GM12878 (cell line): ENCODE measurements at regions not wholly inside any gene's neighbourhood (a gene's known extent, or its start where the extent isn't known, plus 50 kb on each side); places are given as distances from the start of the nearest gene placed in this dataset.

Source experiments
- CTCF ChIP-seq, 3 experiments: IDR thresholded peaks in 2 of 3; conservative IDR thresholded peaks in 1 of 3; 2 replicates each; pipeline ENCODE4 v1.5.1; 2011; ENCODE audit warnings: low read depth in 3 of 3, low read length in 3 of 3, mild to moderate bottlenecking in 3 of 3, control low read depth in 2 of 3, moderate library complexity in 2 of 3, inconsistent platforms in 1 of 3, mixed read lengths in 1 of 3; ENCODE audit not compliant: control insufficient read depth in 2 of 3, insufficient read depth in 1 of 3; ENCODE audit errors: extremely low read depth in 1 of 3
- FOXM1 ChIP-seq: IDR thresholded peaks from 2 replicates; pipeline ENCODE4 v1.6.1; 2012; ENCODE audit warnings: low read depth, mild to moderate bottlenecking, inconsistent platforms, low read length, moderate library complexity
- HCFC1 ChIP-seq: fragments of 150-350 bp; IDR thresholded peaks from 2 replicates; pipeline ENCODE4 v1.6.1; 2014; ENCODE audit warnings: low read length
- NR2F1 ChIP-seq: fragments of 450-650 bp; conservative IDR thresholded peaks from 2 replicates; pipeline ENCODE4 v1.6.1; 2017; ENCODE audit warnings: mild to moderate bottlenecking
- POLR2A ChIP-seq: IDR thresholded peaks from 2 replicates; pipeline ENCODE4 v1.6.1; 2011; ENCODE audit warnings: low read depth, mild to moderate bottlenecking, low read length
- RAD21 ChIP-seq: IDR thresholded peaks from 2 replicates; pipeline ENCODE4 v1.6.1; 2011; ENCODE audit warnings: mild to moderate bottlenecking, low read depth, low read length, moderate library complexity; ENCODE audit not compliant: insufficient read depth
- RCOR1 ChIP-seq: conservative IDR thresholded peaks from 2 replicates; pipeline ENCODE4 v1.6.1; 2012; ENCODE audit warnings: low read depth, low read length, improper control_type of control experiment
- SREBF1 ChIP-seq: IDR thresholded peaks from 2 replicates; pipeline ENCODE4 v1.6.1; 2012; ENCODE audit warnings: mild to moderate bottlenecking, low read length
- TAF1 ChIP-seq: IDR thresholded peaks from 2 replicates; pipeline ENCODE4 v1.6.1; 2011; ENCODE audit warnings: mild to moderate bottlenecking, low read depth, low read length, borderline replicate concordance
- TF ChIP-seq, protein P1 (sequence below): fragments of 450-650 bp; IDR thresholded peaks from 2 replicates; pipeline ENCODE4 v1.6.1; 2018; ENCODE audit warnings: borderline replicate concordance, mild to moderate bottlenecking; ENCODE audit not compliant: partially characterized antibody
- TF ChIP-seq, protein P2 (sequence below): IDR thresholded peaks from 2 replicates; pipeline ENCODE4 v1.6.1; 2012; ENCODE audit warnings: low read depth, low read length, improper control_type of control experiment

DNA sequence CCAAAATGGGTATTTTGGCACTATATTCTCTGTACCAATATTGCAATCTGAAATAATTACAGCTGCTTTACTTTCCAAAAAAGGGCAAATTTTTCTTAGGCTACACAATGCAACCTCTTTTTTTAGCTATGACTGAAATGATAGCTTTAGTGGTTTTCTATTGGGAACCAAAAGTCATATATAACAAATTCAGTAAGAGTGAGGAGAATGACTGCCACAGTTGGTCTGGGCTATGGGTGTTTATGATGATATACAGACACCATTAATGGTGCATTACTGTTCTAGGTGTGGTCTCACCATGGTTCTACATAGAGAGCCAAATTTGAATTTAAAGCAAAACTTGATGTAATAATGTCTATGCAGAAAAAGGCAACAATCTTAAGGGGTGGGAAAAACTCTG, 72.3 kb upstream of the PTBP2 start:
- TF ChIP-seq HCFC1 (no peak), RCOR1 (no peak), FOXM1 (no peak), CTCF (IDR thresholded peaks at IDR 0.05 in 2 of 3, conservative IDR thresholded peaks at IDR 0.05 in 1 of 3; ENCODE audit: control insufficient read depth in 2 of 3, extremely low read depth in 1 of 3, insufficient read depth in 1 of 3, low read depth in 3 of 3, low read length in 3 of 3) (no peak), TAF1 (no peak), POLR2A (no peak), RAD21 (no peak), NR2F1 (no peak), SREBF1 (no peak)
- TF ChIP-seq, protein P1, sequence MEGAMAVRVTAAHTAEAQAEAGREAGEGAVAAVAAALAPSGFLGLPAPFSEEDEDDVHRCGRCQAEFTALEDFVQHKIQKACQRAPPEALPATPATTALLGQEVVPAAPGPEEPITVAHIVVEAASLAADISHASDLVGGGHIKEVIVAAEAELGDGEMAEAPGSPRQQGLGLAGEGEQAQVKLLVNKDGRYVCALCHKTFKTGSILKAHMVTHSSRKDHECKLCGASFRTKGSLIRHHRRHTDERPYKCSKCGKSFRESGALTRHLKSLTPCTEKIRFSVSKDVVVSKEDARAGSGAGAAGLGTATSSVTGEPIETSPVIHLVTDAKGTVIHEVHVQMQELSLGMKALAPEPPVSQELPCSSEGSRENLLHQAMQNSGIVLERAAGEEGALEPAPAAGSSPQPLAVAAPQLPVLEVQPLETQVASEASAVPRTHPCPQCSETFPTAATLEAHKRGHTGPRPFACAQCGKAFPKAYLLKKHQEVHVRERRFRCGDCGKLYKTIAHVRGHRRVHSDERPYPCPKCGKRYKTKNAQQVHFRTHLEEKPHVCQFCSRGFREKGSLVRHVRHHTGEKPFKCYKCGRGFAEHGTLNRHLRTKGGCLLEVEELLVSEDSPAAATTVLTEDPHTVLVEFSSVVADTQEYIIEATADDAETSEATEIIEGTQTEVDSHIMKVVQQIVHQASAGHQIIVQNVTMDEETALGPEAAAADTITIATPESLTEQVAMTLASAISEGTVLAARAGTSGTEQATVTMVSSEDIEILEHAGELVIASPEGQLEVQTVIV, result no peak
- TF ChIP-seq, protein P2, sequence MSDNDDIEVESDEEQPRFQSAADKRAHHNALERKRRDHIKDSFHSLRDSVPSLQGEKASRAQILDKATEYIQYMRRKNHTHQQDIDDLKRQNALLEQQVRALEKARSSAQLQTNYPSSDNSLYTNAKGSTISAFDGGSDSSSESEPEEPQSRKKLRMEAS, result no peak
